ENCODE measurements at regions not wholly inside any gene's neighbourhood (a gene's known extent, or its start where the extent isn't known, plus 50 kb on each side); places are given as distances from the start of the nearest gene placed in this dataset.
"Not testable (repeated sequence)": the region's sequence is repeated elsewhere in the genome, so short reads cannot be mapped to it uniquely, and the experiment has no call there.

GRCh38 chr6:140193269-140193668, 818.8 kb upstream of the CITED2 start:
- intact Hi-C loops (cut with DNase I), result no loop called here
- DNase-seq, result no peak

- no peak for DNase-seq
- intact Hi-C loops (cut with DNase I), result no loop called here
Observed at GRCh38 chr6:140192018-140192417, 817.6 kb upstream of the CITED2 start.

GRCh38 chr6:140189263-140189662, 814.8 kb upstream of the CITED2 start:
- intact Hi-C loops (cut with DNase I); DNase-seq: not testable (repeated sequence)

GRCh38 chr6:140185991-140186390, 811.5 kb upstream of the CITED2 start:
- intact Hi-C loops (cut with DNase I), result no loop called here
- DNase-seq, result no peak

- no peak for DNase-seq
- intact Hi-C loops (cut with DNase I), result no loop called here
Observed at GRCh38 chr6:140183881-140184280, 809.4 kb upstream of the CITED2 start.

- no peak for DNase-seq
- intact Hi-C loops (cut with DNase I), result no loop called here
Observed at GRCh38 chr6:140182821-140183220, 808.4 kb upstream of the CITED2 start.

GRCh38 chr6:140181876-140182275, 807.4 kb upstream of the CITED2 start:
- DNase-seq, result no peak
- intact Hi-C loops (cut with DNase I), result no loop called here

GRCh38 chr6:140180306-140180705, 805.9 kb upstream of the CITED2 start:
- intact Hi-C loops (cut with DNase I), result no loop called here
- DNase-seq, result no peak

GRCh38 chr6:140178935-140179334, 804.5 kb upstream of the CITED2 start:
- DNase-seq, result no peak
- intact Hi-C loops (cut with DNase I), result no loop called here

- DNase-seq, result no peak
- intact Hi-C loops (cut with DNase I), result no loop called here
Observed at GRCh38 chr6:140178520-140178919, 804.1 kb upstream of the CITED2 start.

GRCh38 chr6:140176306-140176705, 801.9 kb upstream of the CITED2 start:
- intact Hi-C loops (cut with DNase I), result no loop called here
- DNase-seq, result no peak

GRCh38 chr6:140175486-140175885, 801.0 kb upstream of the CITED2 start:
- intact Hi-C loops (cut with DNase I), result no loop called here
- DNase-seq, result no peak

GRCh38 chr6:140174524-140174923, 800.1 kb upstream of the CITED2 start:
- DNase-seq, result no peak
- intact Hi-C loops (cut with DNase I), result no loop called here

- no peak for DNase-seq
- intact Hi-C loops (cut with DNase I), result no loop called here
Observed at GRCh38 chr6:140168365-140168764, 793.9 kb upstream of the CITED2 start.

- DNase-seq, result no peak
- intact Hi-C loops (cut with DNase I), result no loop called here
Observed at GRCh38 chr6:140160909-140161308, 786.5 kb upstream of the CITED2 start.

- DNase-seq, result no peak
- intact Hi-C loops (cut with DNase I), result no loop called here
Observed at GRCh38 chr6:140160494-140160893, 786.0 kb upstream of the CITED2 start.

GRCh38 chr6:140156131-140156530, 781.7 kb upstream of the CITED2 start:
- intact Hi-C loops (cut with DNase I), result no loop called here
- no peak for DNase-seq

GRCh38 chr6:140155451-140156126, 781.1 kb upstream of the CITED2 start:
- DNase-seq, result no peak
- intact Hi-C loops (cut with DNase I), result no loop called here

GRCh38 chr6:140153703-140154102, 779.3 kb upstream of the CITED2 start:
- no peak for DNase-seq
- intact Hi-C loops (cut with DNase I), result no loop called here

GRCh38 chr6:140147825-140148814, 773.7 kb upstream of the CITED2 start:
- DNase-seq; intact Hi-C loops (cut with DNase I): not testable (repeated sequence)

All from head of caudate nucleus (tissue), 42 donors.